ENCODE measurements at regions not wholly inside any gene's neighbourhood (a gene's known extent, or its start where the extent isn't known, plus 50 kb on each side); places are given as distances from the start of the nearest gene placed in this dataset.

DNA sequence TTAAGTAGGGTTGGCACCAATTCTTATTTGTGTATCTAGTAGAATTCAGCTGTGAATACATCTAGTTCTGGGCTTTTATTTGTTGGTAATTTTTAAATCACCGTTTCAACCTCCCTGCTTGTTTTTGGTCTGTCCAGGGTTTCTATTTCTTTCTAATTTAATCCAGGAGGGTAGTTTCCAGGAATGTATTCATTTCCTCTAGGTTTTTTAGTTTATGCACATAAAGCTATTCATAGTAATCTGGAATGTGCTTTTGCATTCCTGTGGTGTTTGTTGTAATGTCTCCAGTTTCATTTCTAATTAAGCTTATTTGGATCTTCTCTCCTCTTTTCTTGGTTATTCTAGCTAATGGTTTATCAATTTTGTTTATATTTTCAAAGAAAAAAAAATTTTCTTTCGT, 1361.8 kb upstream of the DDX18 start:
- no peak for FAIRE-seq
- H3K9ac ChIP-seq (replicated peaks; ENCODE audit: extremely low read depth, insufficient read depth, low read length): no peak overlapping the region
- H3K4me2 ChIP-seq (ENCODE audit: insufficient read depth, low read length): no peak overlapping the region
- no peaks in the 10 kb centered on the region for H3K36me3 ChIP-seq (ENCODE audit: control insufficient read depth in 2 of 2, extremely low read depth in 1 of 2, insufficient read depth in 2 of 2, low read length in 2 of 2)
- BruUV-seq (replicated peaks): no TSS peak
- TF ChIP-seq, protein P1, sequence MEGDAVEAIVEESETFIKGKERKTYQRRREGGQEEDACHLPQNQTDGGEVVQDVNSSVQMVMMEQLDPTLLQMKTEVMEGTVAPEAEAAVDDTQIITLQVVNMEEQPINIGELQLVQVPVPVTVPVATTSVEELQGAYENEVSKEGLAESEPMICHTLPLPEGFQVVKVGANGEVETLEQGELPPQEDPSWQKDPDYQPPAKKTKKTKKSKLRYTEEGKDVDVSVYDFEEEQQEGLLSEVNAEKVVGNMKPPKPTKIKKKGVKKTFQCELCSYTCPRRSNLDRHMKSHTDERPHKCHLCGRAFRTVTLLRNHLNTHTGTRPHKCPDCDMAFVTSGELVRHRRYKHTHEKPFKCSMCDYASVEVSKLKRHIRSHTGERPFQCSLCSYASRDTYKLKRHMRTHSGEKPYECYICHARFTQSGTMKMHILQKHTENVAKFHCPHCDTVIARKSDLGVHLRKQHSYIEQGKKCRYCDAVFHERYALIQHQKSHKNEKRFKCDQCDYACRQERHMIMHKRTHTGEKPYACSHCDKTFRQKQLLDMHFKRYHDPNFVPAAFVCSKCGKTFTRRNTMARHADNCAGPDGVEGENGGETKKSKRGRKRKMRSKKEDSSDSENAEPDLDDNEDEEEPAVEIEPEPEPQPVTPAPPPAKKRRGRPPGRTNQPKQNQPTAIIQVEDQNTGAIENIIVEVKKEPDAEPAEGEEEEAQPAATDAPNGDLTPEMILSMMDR (IDR thresholded peaks at IDR 0.05; ENCODE audit: extremely low read depth in 1 of 2, insufficient read depth in 1 of 2, low read depth in 1 of 2, low read length in 2 of 2): no peak
- TF ChIP-seq JUN (IDR thresholded peaks at IDR 0.05; ENCODE audit: borderline replicate concordance, insufficient read depth, insufficient read length, low read depth) (no peak), FOS (IDR thresholded peaks at IDR 0.05; ENCODE audit: borderline replicate concordance, insufficient read depth, low read length) (no peak), POLR2AphosphoS5 (IDR thresholded peaks at IDR 0.05; ENCODE audit: insufficient read depth, low read depth, low read length) (no peak), POLR2A (IDR thresholded peaks at IDR 0.05; ENCODE audit: low read depth, low read length) (no peak), EZH2 (IDR thresholded peaks at IDR 0.05; ENCODE audit: borderline replicate concordance, low read depth, low read length, severe bottlenecking) (no peak), MYC (IDR thresholded peaks at IDR 0.05; ENCODE audit: low read depth, low read length) (no peak), GATA2 (IDR thresholded peaks at IDR 0.05; ENCODE audit: insufficient read depth, insufficient read length, low read depth, low read length) (no peak)
- TF ChIP-seq, protein P2, sequence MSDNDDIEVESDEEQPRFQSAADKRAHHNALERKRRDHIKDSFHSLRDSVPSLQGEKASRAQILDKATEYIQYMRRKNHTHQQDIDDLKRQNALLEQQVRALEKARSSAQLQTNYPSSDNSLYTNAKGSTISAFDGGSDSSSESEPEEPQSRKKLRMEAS (IDR thresholded peaks at IDR 0.05; ENCODE audit: insufficient read depth, insufficient read length): no peak
- CTCF ChIA-PET: no interaction called here
- no peak overlapping the region for H2AFZ ChIP-seq (ENCODE audit: low read depth, low read length)
- intact Hi-C loops (cut with micrococcal nuclease) (no loop called here), dilution Hi-C loops (cut with MboI; ENCODE audit: extremely low pct_ligation_motif_present, low sequenced_read_pairs) (no loop called here)
- POLR2A ChIA-PET: no interaction called here
- H3K27ac ChIP-seq (ENCODE audit: insufficient read depth, low read depth, low read length): no peak overlapping the region
- H3K27me3 ChIP-seq (ENCODE audit: control insufficient read depth in 2 of 2, insufficient read depth in 2 of 2, low read length in 2 of 2): no peaks in the 10 kb centered on the region
- DNase-seq (ENCODE audit: low read depth, low spot score): no peak
- H3K9me1 ChIP-seq (replicated peaks; ENCODE audit: control insufficient read depth, extremely low read depth, insufficient read depth, low read length): no peaks in the 10 kb centered on the region
- peaks cover 3% of the 10 kb centered on the region for H3K9me3 ChIP-seq (replicated peaks; ENCODE audit: control insufficient read depth, insufficient read depth, low read length)
- no peaks in the 10 kb centered on the region for H3K79me2 ChIP-seq (ENCODE audit: control insufficient read depth, insufficient read depth, low read length)
- no peaks in the 10 kb centered on the region for H3K4me1 ChIP-seq (ENCODE audit: control insufficient read depth, extremely low read depth, insufficient read depth, low read length)
- H4K20me1 ChIP-seq (replicated peaks; ENCODE audit: control insufficient read depth, extremely low read depth, insufficient read depth, low read length): no peaks in the 10 kb centered on the region
- H3K4me3 ChIP-seq (replicated peaks in 1 of 3; ENCODE audit: insufficient read depth in 1 of 3, low read depth in 1 of 3, low read length in 3 of 3): no peak overlapping the region
